Endodermal cell (in vitro differentiated cells): ENCODE measurements at regions not wholly inside any gene's neighbourhood (a gene's known extent, or its start where the extent isn't known, plus 50 kb on each side); places are given as distances from the start of the nearest gene placed in this dataset.

Experiments used
- DNase-seq: peaks from one replicate; pipeline ENCODE4 v3.0.0-alpha.2; 2017
- H3K27ac ChIP-seq: 2 replicates; pipeline ENCODE4 v1.5.1; 2013; ENCODE audit warnings: mild to moderate bottlenecking, low read depth, low read length, moderate library complexity
- H3K27me3 ChIP-seq: 2 replicates; pipeline ENCODE4 v1.6.1; 2013; ENCODE audit warnings: mild to moderate bottlenecking, low read length, moderate library complexity; ENCODE audit not compliant: insufficient read depth, control insufficient read depth, poor library complexity, severe bottlenecking
- H3K36me3 ChIP-seq: 2 replicates; pipeline ENCODE4 v1.7.0; 2013; ENCODE audit warnings: mild to moderate bottlenecking, low read length, moderate library complexity; ENCODE audit not compliant: control insufficient read depth, insufficient read depth
- H3K4me1 ChIP-seq: one replicate; pipeline ENCODE4 v1.7.0; 2013; ENCODE audit warnings: low read length; ENCODE audit not compliant: control insufficient read depth, insufficient read depth
- H3K4me3 ChIP-seq: 2 replicates; pipeline ENCODE4 v1.5.1; 2013; ENCODE audit warnings: mild to moderate bottlenecking, low read length, moderate library complexity
- H3K9ac ChIP-seq: 2 replicates; pipeline ENCODE4 v1.6.1; 2013; ENCODE audit warnings: mild to moderate bottlenecking, low read length, moderate library complexity; ENCODE audit not compliant: poor library complexity, severe bottlenecking; ENCODE audit errors: extremely low read depth
- H3K9me3 ChIP-seq: 2 replicates; pipeline ENCODE4 v1.6.1; 2013; ENCODE audit warnings: mild to moderate bottlenecking, low read length, moderate library complexity; ENCODE audit not compliant: control insufficient read depth
- H3K27ac Mint-ChIP-seq: 2 replicates; pipeline ENCODE4 v1.8.0; 2020; ENCODE audit warnings: mixed read lengths
- H3K27me3 Mint-ChIP-seq: 2 replicates; pipeline ENCODE4 v1.8.0; 2021; ENCODE audit warnings: mild to moderate bottlenecking, mixed read lengths; ENCODE audit not compliant: insufficient read depth
- H3K36me3 Mint-ChIP-seq: 2 replicates; pipeline ENCODE4 v1.8.0; 2020; ENCODE audit warnings: low read depth, mixed read lengths
- H3K4me1 Mint-ChIP-seq: 2 replicates; pipeline ENCODE4 v1.8.0; 2020; ENCODE audit warnings: mixed read lengths
- H3K4me3 Mint-ChIP-seq: 2 replicates; pipeline ENCODE4 v1.8.0; 2020; ENCODE audit warnings: mild to moderate bottlenecking, moderate library complexity, mixed read lengths
- H3K9me3 Mint-ChIP-seq: 2 replicates; pipeline ENCODE4 v1.8.0; 2020; ENCODE audit warnings: mild to moderate bottlenecking, mixed read lengths
- CTCF ChIP-seq: fragments of 200-600 bp; sonication (generic); conservative IDR thresholded peaks from 2 replicates; pipeline ENCODE4 v1.5.0; 2021; ENCODE audit warnings: antibody characterized with exemption, mild to moderate bottlenecking
- WGBS, 2 experiments: methylation state at CpG; one replicate each; pipeline versions ENCODE4 v1.1.5 to v1.1.7; 2013; ENCODE audit warnings: missing lambda C conversion rate in 2 of 2, mixed read lengths in 1 of 2; ENCODE audit not compliant: insufficient coverage in 1 of 2, insufficient read length in 1 of 2; 5-methylcytosine and 5-hydroxymethylcytosine counted together

GRCh38 chr4:138724530-138724929 lies 291.1 kb upstream of the NOCT start:
- no peak overlapping the region for H3K27ac ChIP-seq
- no peaks in the 10 kb centered on the region for H3K36me3 Mint-ChIP-seq
- H3K36me3 ChIP-seq = no peaks in the 10 kb centered on the region
- TF ChIP-seq CTCF = no peak
- H3K4me1 ChIP-seq = peaks cover 15% of the 10 kb centered on the region
- no peak overlapping the region for H3K4me3 Mint-ChIP-seq
- peaks cover 55% of the 10 kb centered on the region for H3K4me1 Mint-ChIP-seq
- H3K9me3 ChIP-seq = peaks cover 4% of the 10 kb centered on the region
- peak overlapping the region; percentile 82 for H3K27ac Mint-ChIP-seq
- no peaks in the 10 kb centered on the region for H3K9me3 Mint-ChIP-seq
- DNase-seq = peak; percentile 53
- no peaks in the 10 kb centered on the region for H3K27me3 Mint-ChIP-seq
- whole genome bisulfite sequencing, 2 experiments = 19 to 31% methylated on average over 2 to 4 of the region's 4 CpGs
- no peak overlapping the region for H3K4me3 ChIP-seq
- no peaks in the 10 kb centered on the region for H3K27me3 ChIP-seq
- no peak overlapping the region for H3K9ac ChIP-seq

GRCh38 chr4:138716559-138717335 lies 298.8 kb upstream of the NOCT start:
- Mint-ChIP-seq H3K4me3 (no peak overlapping the region), H3K9me3 (no peaks in the 10 kb centered on the region), H3K36me3 (no peaks in the 10 kb centered on the region), H3K4me1 (peaks cover 26% of the 10 kb centered on the region), H3K27me3 (no peaks in the 10 kb centered on the region), H3K27ac (no peak overlapping the region)
- WGBS, 2 experiments = 92 to 94% methylated on average over 7 to 9 of the region's 9 CpGs
- Histone ChIP-seq H3K4me1 (peaks cover 10% of the 10 kb centered on the region), H3K27ac (no peak overlapping the region), H3K36me3 (no peaks in the 10 kb centered on the region), H3K9ac (no peak overlapping the region), H3K27me3 (no peaks in the 10 kb centered on the region), H3K4me3 (peak overlapping the region; percentile 53), H3K9me3 (peaks cover 36% of the 10 kb centered on the region)
- no peak for TF ChIP-seq CTCF
- no peak for DNase-seq

- WGBS, 2 experiments = 92 to 97% methylated on average over 4 to 7 of the region's 7 CpGs
- Histone ChIP-seq H3K27ac (no peak overlapping the region), H3K36me3 (no peaks in the 10 kb centered on the region), H3K9ac (no peak overlapping the region), H3K27me3 (no peaks in the 10 kb centered on the region), H3K4me1 (peaks cover 6% of the 10 kb centered on the region), H3K4me3 (peak overlapping the region; percentile 41), H3K9me3 (peaks cover 12% of the 10 kb centered on the region)
- Mint-ChIP-seq H3K36me3 (no peaks in the 10 kb centered on the region), H3K27ac (peak overlapping the region; percentile 0), H3K27me3 (peaks cover 4% of the 10 kb centered on the region), H3K4me1 (peaks cover 32% of the 10 kb centered on the region), H3K9me3 (peaks cover 4% of the 10 kb centered on the region), H3K4me3 (peak overlapping the region; percentile 38)
- TF ChIP-seq CTCF = no peak
- DNase-seq = no peak
These were observed 305.3 kb upstream of the NOCT start for GRCh38 chr4:138710297-138710696.
